HG02678 (cell line): ENCODE measurements at regions not wholly inside any gene's neighbourhood (a gene's known extent, or its start where the extent isn't known, plus 50 kb on each side); places are given as distances from the start of the nearest gene placed in this dataset.

Source experiments
- ATAC-seq: cut with Tn5 transposase; IDR thresholded peaks from one replicate; pipeline ENCODE4 v1.9.1; 2021; ENCODE audit warnings: mild to moderate bottlenecking, moderate library complexity; ENCODE audit not compliant: unreplicated experiment

DNA sequence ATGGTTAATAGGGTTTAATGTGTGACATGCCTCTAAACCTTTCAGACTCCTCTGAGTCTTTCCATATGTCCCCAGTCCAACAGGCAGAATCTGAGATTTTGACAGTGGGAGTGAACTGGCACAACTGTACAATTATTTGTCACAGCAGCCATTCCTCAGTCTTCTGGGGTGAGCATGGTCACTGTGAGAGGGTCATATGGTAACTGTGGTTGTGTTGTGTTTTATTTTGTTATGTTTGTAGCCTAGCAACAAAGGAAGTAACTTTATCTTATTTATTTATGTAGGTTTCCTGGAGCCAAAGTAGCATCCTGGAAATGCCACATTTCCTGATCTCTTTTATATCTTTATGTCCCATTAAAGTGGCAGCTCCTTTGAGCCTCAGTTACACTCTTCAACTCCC, 1067.9 kb downstream of the TTLL7 start:
- ATAC-seq = no peak

DNA sequence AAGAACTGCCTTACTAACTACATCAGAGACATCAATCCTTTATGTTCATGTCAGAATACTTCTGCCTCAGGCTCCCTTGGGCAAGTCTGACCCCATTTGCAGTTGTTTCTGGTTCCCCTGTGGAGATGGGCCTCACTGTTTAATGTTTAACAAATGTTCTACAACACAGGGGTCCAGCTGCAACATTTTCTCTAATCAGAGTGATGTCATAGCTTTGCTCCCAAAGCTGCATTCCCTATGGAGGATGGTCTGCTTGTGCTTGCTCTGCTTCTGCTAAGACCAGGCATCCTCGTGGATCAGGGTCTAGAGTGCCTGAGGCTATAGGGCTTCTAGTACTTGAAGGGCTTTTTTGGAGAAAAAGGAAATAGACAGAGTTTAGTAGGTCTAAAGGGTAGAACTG, 1071.2 kb downstream of the TTLL7 start:
- no peak for ATAC-seq

DNA sequence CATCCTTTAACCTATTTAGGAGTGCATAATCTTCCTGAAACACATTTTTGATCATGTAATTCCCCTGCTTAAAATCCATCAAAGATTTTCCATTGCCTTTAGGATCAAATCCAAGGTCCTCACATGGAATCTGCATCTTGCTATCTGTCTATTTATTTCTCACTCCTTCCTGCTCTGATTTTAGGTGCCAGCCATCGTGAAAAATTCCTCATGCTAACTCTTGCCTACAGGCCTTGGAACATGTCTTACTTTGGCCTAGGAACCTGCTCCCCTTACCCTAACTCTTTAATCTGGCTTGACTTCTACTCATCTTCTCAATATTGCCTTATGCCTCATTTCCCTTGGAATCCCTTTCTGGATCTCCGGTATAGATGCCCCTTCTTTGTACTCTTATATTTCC, 1074.3 kb downstream of the TTLL7 start:
- ATAC-seq = no peak

DNA sequence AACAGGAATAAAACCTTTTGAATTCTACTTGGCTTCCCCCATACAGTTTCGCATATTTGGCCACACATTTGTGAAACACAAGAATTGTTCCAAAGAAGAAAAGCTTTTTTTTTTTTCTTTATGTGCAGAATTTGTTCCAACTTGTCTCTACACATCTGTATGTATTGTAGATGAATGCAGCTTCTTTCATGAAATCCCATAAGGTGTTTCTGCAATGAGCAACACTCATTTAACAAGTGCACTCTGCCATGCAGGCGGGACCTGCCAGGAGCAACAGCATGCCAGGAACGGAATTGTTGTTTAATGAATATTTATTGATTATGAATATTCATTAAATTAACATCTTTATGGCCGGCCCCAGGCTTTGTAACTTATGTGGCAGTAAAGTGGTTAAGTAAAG, 1075.0 kb downstream of the TTLL7 start:
- ATAC-seq = no peak

DNA sequence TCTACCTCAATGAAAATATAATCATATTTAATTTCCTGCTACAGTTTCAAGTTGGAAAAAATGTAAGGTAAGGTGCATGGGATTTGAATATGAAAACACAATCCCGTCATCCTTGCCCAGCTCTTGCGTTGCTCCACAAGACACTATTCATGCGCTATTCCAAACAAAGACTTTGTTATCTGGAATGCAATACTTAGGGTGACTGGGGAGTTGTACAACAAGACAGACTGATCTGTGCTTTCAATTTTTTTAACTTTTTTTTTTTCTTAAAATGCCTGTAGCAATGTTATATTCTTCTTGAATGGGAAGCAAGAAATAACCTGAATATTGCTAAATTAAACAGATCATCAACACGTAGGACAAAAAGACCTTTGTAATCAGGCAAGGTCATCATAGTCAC, 1077.2 kb downstream of the TTLL7 start:
- ATAC-seq = no peak

DNA sequence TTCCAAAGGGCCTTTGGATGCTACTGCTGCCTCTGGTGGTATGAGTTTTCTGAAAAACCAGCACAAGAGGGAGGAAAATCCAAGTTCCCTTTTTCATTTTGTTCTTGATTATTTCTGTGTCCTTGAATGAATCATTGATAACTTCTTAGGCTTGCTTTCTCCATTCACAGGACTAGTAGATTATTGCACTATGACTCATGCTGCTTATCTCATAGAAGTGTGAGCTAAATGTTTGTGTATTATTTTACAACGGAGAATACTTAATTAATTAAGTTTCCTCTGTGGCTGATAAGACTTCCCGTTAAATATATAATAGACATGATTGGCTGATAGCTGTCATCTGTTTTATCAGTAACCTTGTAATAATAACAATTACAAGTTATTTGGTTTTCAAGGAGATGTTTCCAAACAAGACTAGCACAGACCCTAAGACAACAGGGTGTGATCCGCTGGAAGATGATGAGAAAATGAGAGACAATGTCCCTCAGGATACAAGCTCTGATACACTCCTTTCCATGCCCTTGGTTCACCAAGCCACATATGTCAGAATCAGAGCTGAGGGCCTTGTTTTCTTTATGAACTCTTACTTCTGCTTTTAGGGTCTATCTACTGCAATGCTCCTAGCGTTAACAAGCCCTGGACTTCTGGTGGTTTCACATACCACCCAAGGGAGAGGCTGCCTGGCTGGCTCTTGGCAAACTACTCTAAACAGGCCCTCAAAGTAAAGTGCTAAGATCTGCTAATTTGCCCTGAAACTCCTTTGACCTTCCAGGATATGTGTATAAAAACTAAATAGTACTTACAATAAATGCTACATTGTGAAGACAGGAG, 1078.3 kb downstream of the TTLL7 start:
- no peak for ATAC-seq

DNA sequence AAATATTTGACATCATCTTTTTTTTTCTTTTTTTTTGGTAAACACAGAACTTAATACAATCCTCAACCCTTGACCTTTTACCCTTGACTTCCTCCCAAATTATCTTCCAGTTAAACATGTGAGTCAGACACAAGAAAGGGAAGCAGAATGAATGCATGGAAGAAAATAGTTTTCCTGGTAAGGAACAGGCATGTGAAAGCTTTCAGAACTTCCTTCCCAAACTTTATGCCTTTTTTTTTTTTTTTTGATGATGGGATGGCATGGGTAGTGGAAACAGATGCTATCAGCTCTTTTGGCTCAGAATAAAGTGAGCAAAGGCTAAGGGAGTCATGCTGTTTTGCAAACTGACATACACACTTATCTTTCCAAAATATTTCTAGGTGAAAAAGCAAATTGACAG, 1079.1 kb downstream of the TTLL7 start:
- no peak for ATAC-seq

DNA sequence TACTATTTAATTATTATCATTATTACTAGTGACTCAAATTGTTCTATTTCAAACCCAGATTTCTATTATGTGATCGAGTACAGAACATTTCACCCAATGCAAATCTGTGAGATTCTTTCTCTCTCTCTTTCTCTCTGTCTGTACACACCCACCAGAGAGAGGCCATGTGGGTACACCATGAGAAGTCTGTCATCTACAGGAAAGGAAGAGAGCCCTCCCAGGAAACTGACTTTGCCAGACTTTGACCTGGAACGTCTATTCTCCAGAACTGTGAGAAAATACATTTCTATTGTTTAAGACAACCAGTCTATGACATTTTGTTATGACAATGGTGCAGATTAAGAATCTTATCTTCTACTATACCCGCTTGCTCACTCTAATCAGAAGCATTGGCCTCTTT, 1091.6 kb downstream of the TTLL7 start:
- ATAC-seq = no peak

DNA sequence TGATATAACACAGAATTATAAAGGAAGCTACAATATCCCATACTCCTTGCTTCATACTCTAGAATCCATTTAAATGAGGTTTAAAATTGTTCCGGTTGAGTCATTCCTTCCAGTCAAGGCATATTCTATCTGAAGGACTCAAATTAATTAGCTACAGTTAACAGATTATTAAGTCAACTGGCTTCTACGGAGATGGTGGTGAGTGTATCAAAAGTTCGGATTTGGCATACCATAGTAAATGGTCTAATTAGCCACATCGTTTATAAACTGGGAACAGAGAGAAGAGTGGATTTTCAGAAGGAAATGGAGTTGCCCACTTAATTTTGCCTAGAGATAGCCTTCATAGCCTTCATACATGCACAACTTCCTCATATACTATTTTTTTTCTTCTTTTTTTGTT, 1095.3 kb downstream of the TTLL7 start:
- no peak for ATAC-seq

DNA sequence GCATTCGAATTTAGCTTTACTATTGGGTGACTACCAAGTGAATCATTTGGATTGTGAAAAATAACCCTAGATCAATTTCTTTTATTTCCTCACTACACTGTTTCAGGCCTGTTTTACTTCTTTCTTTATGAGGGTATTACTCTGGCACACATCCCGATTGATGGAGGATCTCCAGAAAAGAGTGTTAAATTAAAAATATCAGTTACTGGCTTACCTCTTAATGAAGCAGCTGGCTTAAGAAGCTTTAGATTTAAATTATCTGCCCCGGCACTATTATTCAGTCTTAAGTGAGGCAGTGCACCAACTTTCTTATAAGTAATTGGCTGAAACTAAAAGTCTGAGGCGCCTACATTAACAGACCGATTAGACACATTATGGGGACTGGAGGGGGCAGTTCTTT, 1097.4 kb downstream of the TTLL7 start:
- ATAC-seq = no peak

DNA sequence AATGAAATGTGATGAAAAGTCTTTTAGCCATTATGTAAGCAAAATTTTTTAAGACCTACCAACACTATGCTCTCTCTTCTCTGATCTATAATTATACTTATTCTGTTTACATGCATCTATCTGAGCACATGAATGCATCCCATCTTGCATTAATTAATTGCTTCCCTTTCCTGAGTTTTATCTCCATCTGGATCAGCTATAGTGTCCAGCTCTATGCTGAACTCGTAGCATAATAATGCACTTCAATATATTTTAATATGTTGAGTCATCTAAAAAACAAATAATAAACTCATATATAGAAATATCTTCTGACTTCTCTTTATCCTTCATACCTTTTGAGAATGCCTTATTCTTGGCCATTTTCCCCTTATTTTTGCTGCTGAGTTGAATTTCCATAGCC, 1097.8 kb downstream of the TTLL7 start:
- ATAC-seq = no peak

DNA sequence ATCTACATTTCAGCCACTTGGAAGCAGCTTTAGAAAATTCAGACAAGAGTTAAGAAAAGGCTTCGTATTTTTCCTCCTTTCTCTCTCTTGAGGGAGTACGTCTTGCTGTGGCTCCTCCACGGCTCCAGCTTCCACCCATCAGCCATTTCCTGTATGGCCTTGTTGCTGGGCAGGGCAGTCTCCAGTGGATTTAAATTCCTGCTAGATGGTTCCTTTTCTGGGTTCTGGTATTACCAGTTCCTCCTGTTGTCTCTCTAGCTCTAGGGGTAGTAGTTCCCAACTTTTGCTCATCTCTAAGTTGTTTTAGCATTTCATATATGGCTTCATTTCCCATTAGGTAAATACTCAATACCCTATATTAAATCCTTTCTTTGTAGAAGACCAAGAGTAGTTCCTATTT, 1098.3 kb downstream of the ADGRL2 start:
- no peak for ATAC-seq

DNA sequence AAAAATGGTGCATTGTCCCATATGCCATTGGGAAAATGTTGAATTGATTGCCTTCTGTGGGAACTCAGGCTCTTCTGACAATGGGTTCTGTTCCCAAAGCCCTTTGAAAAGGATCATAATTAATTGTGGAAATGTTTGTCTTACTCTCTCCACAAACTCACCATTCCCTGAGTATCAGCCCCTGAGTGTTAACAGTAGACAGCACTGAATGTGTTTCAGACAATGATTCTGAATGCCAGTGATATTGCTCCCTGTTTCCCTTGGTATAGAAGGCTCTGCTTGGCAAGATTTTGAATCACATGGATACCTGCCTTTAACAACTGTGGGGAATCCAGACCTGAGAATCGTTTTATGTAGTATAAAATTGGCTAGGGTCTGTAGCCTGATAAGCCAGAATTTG, 1096.8 kb downstream of the ADGRL2 start:
- no peak for ATAC-seq

DNA sequence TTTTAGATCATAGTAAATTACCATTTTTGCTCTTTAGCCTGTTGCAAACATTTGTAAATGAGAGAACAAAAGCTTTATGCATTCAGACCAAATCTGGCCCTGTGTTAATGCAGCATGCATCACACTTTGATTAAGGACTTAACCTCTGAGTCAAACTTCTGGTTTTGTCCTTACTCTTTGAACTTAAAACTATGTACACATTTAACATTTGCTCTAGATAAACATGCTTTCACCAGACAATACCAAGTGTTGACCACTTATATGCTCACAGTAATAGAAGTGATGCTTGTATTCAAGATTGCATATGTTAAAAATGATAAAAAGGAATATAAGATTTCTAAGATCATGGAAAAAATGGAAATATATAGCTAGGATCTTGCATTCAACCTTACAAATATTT, 1095.3 kb downstream of the ADGRL2 start:
- ATAC-seq = no peak

DNA sequence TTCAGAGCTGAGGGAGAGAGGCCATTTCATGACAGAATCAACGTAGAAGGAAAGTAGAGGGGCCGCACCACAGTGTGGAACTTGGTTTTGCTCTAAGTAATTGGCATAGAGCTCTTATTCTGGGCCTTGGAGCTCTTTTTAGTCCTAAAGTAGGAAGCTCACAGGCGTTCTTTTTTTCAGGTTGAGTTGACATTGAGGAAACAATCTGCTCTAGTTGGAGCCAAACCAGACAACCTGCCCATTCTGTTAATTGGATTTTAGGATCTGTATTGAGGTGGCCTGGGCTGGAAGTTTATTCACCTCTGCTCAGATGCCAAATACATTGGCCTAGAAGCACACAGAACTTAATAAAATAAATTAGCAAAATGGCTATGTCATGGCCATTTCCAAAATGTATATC, 1093.9 kb downstream of the ADGRL2 start:
- ATAC-seq = no peak

DNA sequence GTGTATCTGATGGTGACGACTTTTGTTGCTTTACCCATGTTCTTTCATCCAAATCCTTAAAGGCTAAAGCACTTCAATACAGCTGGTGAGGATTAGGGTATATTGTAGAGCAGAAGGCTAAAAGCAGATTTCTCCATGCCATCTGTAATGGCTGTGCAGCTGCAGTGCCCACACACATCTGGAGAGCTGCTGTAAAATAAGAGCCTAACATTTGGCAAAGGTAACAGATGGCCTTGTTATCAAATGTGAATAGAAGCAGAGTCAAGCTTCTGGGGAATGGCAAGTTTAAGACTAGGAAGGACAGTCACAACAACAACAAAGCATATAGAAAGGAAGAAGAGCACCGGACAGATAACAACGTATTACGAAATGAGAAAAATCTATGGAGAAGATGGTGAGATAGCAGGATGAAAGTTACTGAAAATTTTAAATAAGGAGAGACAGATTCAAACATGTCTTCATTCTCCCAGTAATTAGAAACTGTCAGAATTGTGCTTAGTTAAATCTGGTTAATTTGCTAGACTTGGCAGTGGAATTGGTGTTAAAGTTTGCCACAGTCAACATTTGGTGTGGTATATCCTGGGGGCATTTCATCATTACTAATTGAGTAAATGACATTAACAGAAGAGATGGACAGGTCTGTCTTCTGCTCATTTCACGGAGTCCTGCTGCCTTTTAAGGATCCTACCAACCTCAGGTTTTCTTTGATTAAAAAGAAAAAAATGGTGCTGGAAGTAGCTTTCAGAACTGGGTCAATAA, 1093.2 kb downstream of the ADGRL2 start:
- ATAC-seq = no peak

DNA sequence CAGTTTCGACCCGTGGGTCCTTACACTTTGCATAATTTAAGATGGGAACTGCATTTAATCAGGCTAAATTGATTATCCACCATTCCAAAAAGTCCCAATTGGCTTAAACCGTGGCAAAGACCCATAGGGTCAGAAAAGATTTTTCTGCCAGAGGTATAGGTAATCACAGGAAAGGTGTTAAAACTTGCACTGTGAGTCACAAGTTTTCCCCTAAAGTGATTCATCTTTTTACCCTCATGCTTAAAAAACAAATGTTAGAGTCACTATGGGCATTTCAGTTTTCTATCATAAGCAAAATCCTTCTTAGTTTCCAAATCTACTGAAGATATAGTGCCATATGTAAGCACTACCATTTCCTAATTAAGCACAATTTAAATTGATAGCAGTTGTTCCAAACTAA, 1079.8 kb downstream of the ADGRL2 start:
- no peak for ATAC-seq

DNA sequence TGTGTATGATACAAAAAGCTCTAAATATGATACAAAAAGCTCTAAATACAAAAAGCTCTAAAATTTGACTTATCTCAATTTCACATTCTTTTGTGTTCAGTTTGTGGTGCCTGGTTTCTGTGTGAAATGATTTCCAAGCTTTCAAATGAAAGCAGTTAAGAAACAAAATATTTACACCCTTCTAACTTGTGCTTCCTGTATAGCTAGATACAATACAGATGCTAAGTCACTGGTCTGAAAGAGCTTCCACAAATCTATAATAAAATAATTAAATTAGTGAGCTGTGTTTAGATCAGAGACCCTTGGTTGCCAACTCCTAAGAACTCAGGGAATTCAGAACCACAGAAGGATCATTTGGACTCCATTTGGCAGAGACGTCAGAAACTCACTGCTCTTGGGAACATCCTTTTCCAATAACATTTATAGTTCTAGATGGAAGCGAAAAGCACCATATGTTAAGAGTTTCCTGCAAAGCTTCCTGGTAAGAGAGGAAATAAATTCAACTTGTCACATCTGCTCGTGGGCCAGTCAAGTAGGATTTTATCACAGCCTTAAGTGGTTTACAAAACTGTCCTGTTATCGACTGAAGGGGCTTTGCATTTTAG, 1079.1 kb downstream of the ADGRL2 start:
- ATAC-seq = no peak

DNA sequence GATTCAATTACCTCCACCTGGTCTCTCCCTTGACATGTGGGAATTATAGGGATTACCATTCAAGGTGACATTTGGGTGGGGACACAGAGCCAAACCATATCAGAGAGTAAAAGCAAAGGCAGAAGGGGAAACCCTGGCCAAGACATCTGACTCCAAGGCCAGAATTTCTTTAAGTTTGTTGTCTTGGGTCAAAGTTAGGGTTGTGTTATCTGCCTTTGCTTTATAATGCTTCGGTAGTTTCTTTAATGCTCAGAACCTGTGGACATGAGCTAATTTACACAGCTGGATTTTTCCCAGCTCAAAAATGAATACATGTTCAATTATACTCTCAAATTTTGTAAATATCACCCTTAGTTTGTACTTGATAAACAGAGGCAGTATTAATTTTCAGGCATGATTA, 1074.4 kb downstream of the ADGRL2 start:
- ATAC-seq = no peak

DNA sequence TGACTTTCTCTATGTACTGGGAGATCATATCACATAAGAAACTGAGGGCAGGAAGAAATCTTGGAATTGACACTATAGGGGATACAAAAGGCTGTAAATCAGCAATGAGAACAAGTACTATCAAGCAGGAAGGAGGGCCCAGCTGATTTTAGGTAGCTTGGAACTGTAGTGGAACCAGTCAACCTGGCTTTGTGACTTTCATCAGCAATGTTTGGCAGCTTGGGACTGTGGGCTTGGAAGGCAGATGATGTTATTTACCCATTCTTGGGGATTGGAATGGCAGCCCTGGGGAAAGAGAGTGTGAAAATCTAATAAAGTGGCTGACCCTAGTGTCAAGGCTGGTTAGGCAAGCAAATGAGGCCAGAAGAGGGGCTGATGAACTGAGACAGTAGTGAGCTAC, 1073.3 kb downstream of the ADGRL2 start:
- ATAC-seq = no peak

DNA sequence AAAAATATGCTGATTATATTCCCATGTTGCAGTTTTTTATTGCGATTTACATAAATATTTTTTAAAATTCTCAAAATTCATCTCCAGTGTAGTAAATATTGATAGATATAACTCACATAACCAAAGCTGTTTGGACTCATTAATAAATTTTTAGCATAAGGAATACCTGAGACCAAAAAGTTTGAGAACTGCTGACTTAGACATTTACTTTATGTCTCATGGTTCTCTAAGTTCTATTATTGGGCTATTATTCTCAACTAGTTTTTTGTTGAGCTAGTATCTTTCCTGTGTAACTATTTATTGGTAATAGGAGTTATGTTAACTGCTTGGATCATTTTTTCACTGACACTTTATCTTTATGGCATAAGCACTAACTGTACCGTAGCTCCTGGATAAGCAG, 1069.6 kb downstream of the ADGRL2 start:
- no peak for ATAC-seq

DNA sequence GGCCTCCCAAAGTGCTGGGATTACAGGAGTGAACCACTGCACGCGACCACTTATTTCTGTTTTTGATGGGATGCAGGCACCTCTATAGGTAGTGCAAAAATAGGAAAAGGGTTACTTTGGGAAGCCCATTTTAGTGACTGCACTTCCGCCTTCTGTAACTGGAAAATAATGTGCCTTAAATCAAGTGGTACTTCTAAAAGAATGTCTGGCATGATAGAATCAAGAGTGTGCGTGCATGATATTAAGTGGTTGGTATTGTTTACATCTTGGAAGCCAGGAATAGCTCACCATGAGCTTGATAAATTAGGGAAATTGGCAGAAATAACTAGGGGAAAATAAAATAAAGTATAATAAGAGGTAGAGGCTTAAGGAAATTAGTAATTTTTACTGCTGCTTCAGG, 1067.0 kb downstream of the ADGRL2 start:
- ATAC-seq = no peak
